IMR-90 (cell line): ENCODE measurements at regions not wholly inside any gene's neighbourhood (a gene's known extent, or its start where the extent isn't known, plus 50 kb on each side); places are given as distances from the start of the nearest gene placed in this dataset.

Experiments used
- ATAC-seq: fragments of 200-7000 bp; cut with Tn5 transposase; 2 replicates; pipeline ENCODE4 v1.9.1; 2020; ENCODE audit warnings: low read depth, mild to moderate bottlenecking, moderate library complexity
- BruUV-seq: library from RNA; stranded (reverse); fragments of 400-500 nt; replicated peaks from 2 replicates; lab custom pipeline; 2021; lab: Mats Ljungman, UMichigan
- CTCF ChIA-PET: fragments of 300-600 bp; formaldehyde crosslinking; extraction: SDS; loops from one replicate; lab custom pipeline; 2021; ENCODE audit warnings: antibody characterized with exemption; lab: Yijun Ruan, JAX
- POLR2A ChIA-PET: fragments of 300-600 bp; sonication (Branson Sonifier 250); formaldehyde crosslinking; loops from one replicate; lab custom pipeline; 2022; ENCODE audit warnings: antibody characterized with exemption; ENCODE audit not compliant: unreplicated experiment; lab: Charles Lee
- DNase-seq: peaks from one replicate; pipeline ENCODE4 v3.0.0; 2013
- H2AFZ ChIP-seq: replicated peaks from 2 replicates; pipeline ENCODE3; 2013; ENCODE audit warnings: low read length, mild to moderate bottlenecking; ENCODE audit not compliant: poor library complexity
- H2AK5ac ChIP-seq: 2 replicates; pipeline ENCODE4 v1.6.1; 2013; ENCODE audit warnings: low read depth, low read length, inconsistent platforms
- H2AK9ac ChIP-seq: replicated peaks from 2 replicates; pipeline ENCODE3; 2013; ENCODE audit warnings: mild to moderate bottlenecking, low read depth, low read length, moderate library complexity; ENCODE audit not compliant: poor library complexity
- H2BK120ac ChIP-seq: 2 replicates; pipeline ENCODE4 v1.6.1; 2013; ENCODE audit warnings: low read depth, low read length, inconsistent platforms
- H2BK15ac ChIP-seq: 3 replicates; pipeline ENCODE4 v1.6.1; 2013; ENCODE audit warnings: low read depth, low read length, inconsistent platforms
- H2BK20ac ChIP-seq: 2 replicates; pipeline ENCODE4 v1.6.1; 2013; ENCODE audit warnings: low read depth, mild to moderate bottlenecking, inconsistent platforms, low read length, moderate library complexity
- H2BK5ac ChIP-seq: 2 replicates; pipeline ENCODE4 v1.6.1; 2013; ENCODE audit warnings: mild to moderate bottlenecking, low read depth, low read length, inconsistent platforms; ENCODE audit not compliant: poor library complexity, severe bottlenecking
- H3K14ac ChIP-seq: replicated peaks from 2 replicates; pipeline ENCODE4 v1.6.1; 2013; ENCODE audit warnings: low read depth, low read length, inconsistent platforms
- H3K18ac ChIP-seq: 2 replicates; pipeline ENCODE4 v1.6.1; 2013; ENCODE audit warnings: low read depth, low read length, control low read depth
- H3K23ac ChIP-seq: 2 replicates; pipeline ENCODE4 v1.6.1; 2013; ENCODE audit warnings: low read depth, low read length, inconsistent platforms
- H3K27ac ChIP-seq: 2 replicates; pipeline ENCODE4 v1.5.1; 2013; ENCODE audit warnings: mild to moderate bottlenecking, control low read depth, low read length; ENCODE audit not compliant: insufficient read depth
- H3K27me3 ChIP-seq: 2 replicates; pipeline ENCODE4 v1.6.1; 2013; ENCODE audit warnings: low read length; ENCODE audit not compliant: control insufficient read depth, insufficient read depth
- H3K36me3 ChIP-seq: 2 replicates; pipeline ENCODE4 v1.6.1; 2013; ENCODE audit warnings: low read length, mixed read lengths; ENCODE audit not compliant: control insufficient read depth, insufficient read depth
- H3K4ac ChIP-seq: 2 replicates; pipeline ENCODE4 v1.6.1; 2013; ENCODE audit warnings: low read depth, low read length, inconsistent platforms
- H3K4me1 ChIP-seq: 2 replicates; pipeline ENCODE4 v1.6.1; 2013; ENCODE audit warnings: low read length, mixed read lengths; ENCODE audit not compliant: control insufficient read depth, insufficient read depth
- H3K4me2 ChIP-seq: 2 replicates; pipeline ENCODE4 v1.6.1; 2013; ENCODE audit warnings: low read depth, mild to moderate bottlenecking, control low read depth, low read length, moderate library complexity
- H3K4me3 ChIP-seq: 2 replicates; pipeline ENCODE4 v1.5.1; 2013; ENCODE audit warnings: low read depth, mild to moderate bottlenecking, control low read depth, low read length, moderate library complexity; ENCODE audit not compliant: insufficient read depth
- H3K56ac ChIP-seq: 2 replicates; pipeline ENCODE4 v1.6.1; 2013; ENCODE audit warnings: low read length, inconsistent platforms; ENCODE audit not compliant: insufficient read depth; ENCODE audit errors: extremely low read depth
- H3K79me1 ChIP-seq, 2 experiments: 2 replicates each; pipeline ENCODE4 v1.6.1; 2013; ENCODE audit warnings: low read length in 2 of 2, inconsistent platforms in 1 of 2, low read depth in 1 of 2
- H3K9ac ChIP-seq: 2 replicates; pipeline ENCODE4 v1.6.1; 2013; ENCODE audit warnings: low read depth, low read length, control low read depth
- H3K9me1 ChIP-seq: 2 replicates; pipeline ENCODE4 v1.6.1; 2013; ENCODE audit warnings: low read length, inconsistent platforms; ENCODE audit not compliant: insufficient read depth
- H3K9me3 ChIP-seq: 2 replicates; pipeline ENCODE4 v1.6.1; 2013; ENCODE audit warnings: low read length; ENCODE audit not compliant: control insufficient read depth, insufficient read depth
- H4K20me1 ChIP-seq: 2 replicates; pipeline ENCODE4 v1.6.1; 2013; ENCODE audit warnings: low read length, inconsistent platforms; ENCODE audit not compliant: insufficient read depth
- H4K5ac ChIP-seq: 2 replicates; pipeline ENCODE4 v1.6.1; 2013; ENCODE audit warnings: mild to moderate bottlenecking, low read depth, low read length, control low read depth
- H4K8ac ChIP-seq, 2 experiments: 2 replicates each; pipeline ENCODE4 v1.6.1; 2013; ENCODE audit warnings: low read depth in 2 of 2, low read length in 2 of 2, control low read depth in 1 of 2, inconsistent platforms in 1 of 2
- H4K91ac ChIP-seq: 2 replicates; pipeline ENCODE4 v1.6.1; 2013; ENCODE audit warnings: low read depth, low read length, inconsistent platforms; ENCODE audit not compliant: insufficient read depth
- BHLHE40 ChIP-seq: fragments of 150-350 bp; IDR thresholded peaks from 2 replicates; pipeline ENCODE4 v1.6.1; 2016; ENCODE audit warnings: mild to moderate bottlenecking, low read depth, low read length
- CEBPB ChIP-seq: IDR thresholded peaks from 2 replicates; pipeline ENCODE4 v1.6.1; 2012; ENCODE audit warnings: low read depth, low read length, improper control_type of control experiment
- CHD1 ChIP-seq: IDR thresholded peaks from 2 replicates; pipeline ENCODE4 v1.6.1; 2012; ENCODE audit warnings: low read depth, low read length, improper control_type of control experiment
- CTCF ChIP-seq: conservative IDR thresholded peaks from 2 replicates; pipeline ENCODE4 v1.5.1; 2012; ENCODE audit warnings: mild to moderate bottlenecking, low read depth, low read length, improper control_type of control experiment
- FOS ChIP-seq: fragments of 150-350 bp; IDR thresholded peaks from 2 replicates; pipeline ENCODE4 v1.6.1; 2016; ENCODE audit warnings: low read depth, low read length
- MAFK ChIP-seq: IDR thresholded peaks from 2 replicates; pipeline ENCODE4 v1.6.1; 2012; ENCODE audit warnings: low read depth, low read length, improper control_type of control experiment
- MAZ ChIP-seq: IDR thresholded peaks from 2 replicates; pipeline ENCODE4 v1.6.1; 2012; ENCODE audit warnings: low read depth, mild to moderate bottlenecking, low read length, improper control_type of control experiment, moderate library complexity, borderline replicate concordance
- MXI1 ChIP-seq: IDR thresholded peaks from 2 replicates; pipeline ENCODE4 v1.6.1; 2012; ENCODE audit warnings: low read depth, mild to moderate bottlenecking, low read length, moderate library complexity, borderline replicate concordance
- NFE2L2 ChIP-seq: fragments of 150-350 bp; IDR thresholded peaks from 2 replicates; pipeline ENCODE4 v1.6.1; 2016; ENCODE audit warnings: low read depth, mild to moderate bottlenecking, low read length
- POLR2A ChIP-seq: IDR thresholded peaks from 2 replicates; pipeline ENCODE4 v1.6.1; 2012; ENCODE audit warnings: mild to moderate bottlenecking, low read depth, low read length
- RAD21 ChIP-seq: IDR thresholded peaks from 2 replicates; pipeline ENCODE4 v1.6.1; 2012; ENCODE audit warnings: low read length, improper control_type of control experiment
- RCOR1 ChIP-seq: IDR thresholded peaks from 2 replicates; pipeline ENCODE4 v1.6.1; 2012; ENCODE audit warnings: mild to moderate bottlenecking, low read length, improper control_type of control experiment; ENCODE audit not compliant: insufficient replicate concordance
- RFX5 ChIP-seq: IDR thresholded peaks from 2 replicates; pipeline ENCODE4 v1.8.0; 2012; ENCODE audit warnings: low read depth, mild to moderate bottlenecking, low read length, moderate library complexity
- SMC3 ChIP-seq: fragments of 150-350 bp; IDR thresholded peaks from 2 replicates; pipeline ENCODE4 v1.6.1; 2016; ENCODE audit warnings: low read depth, mild to moderate bottlenecking, antibody characterized with exemption, low read length, moderate library complexity
- WGBS, 2 experiments: methylation state at CpG; one replicate each; pipeline versions ENCODE4 v1.1.5 to v1.1.7; 2013; ENCODE audit warnings: missing lambda C conversion rate in 2 of 2; ENCODE audit not compliant: insufficient read length in 1 of 2; ENCODE audit errors: extremely low coverage in 2 of 2; 5-methylcytosine and 5-hydroxymethylcytosine counted together
- dilution Hi-C: fragments of 300-500 bp; cut with HindIII; formaldehyde crosslinking; loops from one replicate; pipeline ENCODE4 v1.14.3; 2018; ENCODE audit warnings: low sequenced_read_pairs; ENCODE audit not compliant: unreplicated experiment
- in situ Hi-C: fragments of 300-500 bp; cut with MboI; formaldehyde crosslinking; loops from 3 replicates; pipeline ENCODE4 v1.14.3; 2019; ENCODE audit warnings: low sequenced_read_pairs, inconsistent platforms, mixed read lengths
- intact Hi-C: fragments of 100-400 bp; cut with micrococcal nuclease; formaldehyde crosslinking; loops from 2 replicates; pipeline ENCODE4 v1.10.0; 2022
- TF ChIP-seq, protein P1 (sequence below): fragments of 150-350 bp; IDR thresholded peaks from 2 replicates; pipeline ENCODE4 v1.6.1; 2016; ENCODE audit warnings: low read depth, mild to moderate bottlenecking, low read length, moderate library complexity, borderline replicate concordance
- TF ChIP-seq, protein P2 (sequence below): fragments of 150-350 bp; IDR thresholded peaks from 2 replicates; pipeline ENCODE4 v1.6.1; 2017; ENCODE audit warnings: mild to moderate bottlenecking, antibody characterized with exemption, low read length, low read depth

DNA sequence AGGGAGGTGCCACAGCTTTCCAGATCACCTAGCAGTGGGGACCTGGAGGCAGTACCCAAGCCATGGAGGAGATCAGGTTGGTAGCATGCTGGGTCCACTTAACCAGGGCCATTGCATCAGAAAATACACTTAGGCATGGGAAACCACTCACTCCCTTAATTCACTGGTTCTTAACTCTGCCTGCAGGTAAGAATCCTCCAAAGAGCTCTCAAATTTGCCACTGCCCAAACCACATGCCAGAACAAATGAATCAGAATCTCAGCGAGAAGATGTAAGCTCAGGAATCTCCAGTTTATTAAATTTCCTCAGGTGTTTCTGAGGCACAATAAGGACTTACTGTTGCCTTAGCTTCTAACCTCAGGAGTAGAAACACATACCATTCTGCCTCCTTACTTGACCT is 327.7 kb upstream of the RASGEF1B start:
- Histone ChIP-seq H4K5ac (no peak overlapping the region), H3K4ac (no peak overlapping the region), H3K4me3 (no peak overlapping the region), H3K4me2 (no peak overlapping the region), H3K23ac (no peak overlapping the region), H3K14ac (no peak overlapping the region), H3K56ac (no peak overlapping the region), H4K8ac (no peak overlapping the region), H4K91ac (no peak overlapping the region), H2BK5ac (no peak overlapping the region), H2AK5ac (no peak overlapping the region), H2BK20ac (no peak overlapping the region), H2BK120ac (no peak overlapping the region), H3K9ac (no peak overlapping the region), H3K36me3 (no peaks in the 10 kb centered on the region), H2BK15ac (no peak overlapping the region), H3K4me1 (no peaks in the 10 kb centered on the region), H3K9me3 (no peaks in the 10 kb centered on the region), H3K27ac (no peak overlapping the region), H3K79me1 (no peaks in the 10 kb centered on the region), H3K9me1 (no peaks in the 10 kb centered on the region), H2AK9ac (no peak overlapping the region), H3K18ac (no peak overlapping the region), H2AFZ (no peak overlapping the region), H4K20me1 (no peaks in the 10 kb centered on the region), H3K27me3 (no peaks in the 10 kb centered on the region)
- POLR2A ChIA-PET: no interaction called here
- CTCF ChIA-PET: no interaction called here
- DNase-seq: no peak
- TF ChIP-seq BHLHE40 (no peak), RAD21 (no peak), MXI1 (no peak), RCOR1 (no peak), CTCF (no peak), NFE2L2 (no peak), MAFK (no peak), CHD1 (no peak), CEBPB (no peak), POLR2A (no peak), MAZ (no peak), SMC3 (no peak), RFX5 (no peak), FOS (no peak)
- TF ChIP-seq, protein P1, sequence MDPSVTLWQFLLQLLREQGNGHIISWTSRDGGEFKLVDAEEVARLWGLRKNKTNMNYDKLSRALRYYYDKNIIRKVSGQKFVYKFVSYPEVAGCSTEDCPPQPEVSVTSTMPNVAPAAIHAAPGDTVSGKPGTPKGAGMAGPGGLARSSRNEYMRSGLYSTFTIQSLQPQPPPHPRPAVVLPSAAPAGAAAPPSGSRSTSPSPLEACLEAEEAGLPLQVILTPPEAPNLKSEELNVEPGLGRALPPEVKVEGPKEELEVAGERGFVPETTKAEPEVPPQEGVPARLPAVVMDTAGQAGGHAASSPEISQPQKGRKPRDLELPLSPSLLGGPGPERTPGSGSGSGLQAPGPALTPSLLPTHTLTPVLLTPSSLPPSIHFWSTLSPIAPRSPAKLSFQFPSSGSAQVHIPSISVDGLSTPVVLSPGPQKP: no peak
- TF ChIP-seq, protein P2, sequence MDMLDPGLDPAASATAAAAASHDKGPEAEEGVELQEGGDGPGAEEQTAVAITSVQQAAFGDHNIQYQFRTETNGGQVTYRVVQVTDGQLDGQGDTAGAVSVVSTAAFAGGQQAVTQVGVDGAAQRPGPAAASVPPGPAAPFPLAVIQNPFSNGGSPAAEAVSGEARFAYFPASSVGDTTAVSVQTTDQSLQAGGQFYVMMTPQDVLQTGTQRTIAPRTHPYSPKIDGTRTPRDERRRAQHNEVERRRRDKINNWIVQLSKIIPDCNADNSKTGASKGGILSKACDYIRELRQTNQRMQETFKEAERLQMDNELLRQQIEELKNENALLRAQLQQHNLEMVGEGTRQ: no peak
- dilution Hi-C loops: no loop called here
- BruUV-seq: no TSS peak
- WGBS, 2 experiments: no CpG with 5 or more reads among the region's 1 CpG
- in situ Hi-C loops: no loop called here
- ATAC-seq: no peak
- intact Hi-C loops: no loop called here
